Endothelial cell (in vitro differentiated cells): ENCODE measurements at regions not wholly inside any gene's neighbourhood (a gene's known extent, or its start where the extent isn't known, plus 50 kb on each side); places are given as distances from the start of the nearest gene placed in this dataset.

Experiments used
- DNase-seq: peaks from one replicate; pipeline ENCODE4 v3.0.0; 2021; ENCODE audit warnings: low spot score
- H3K27ac Mint-ChIP-seq: one replicate; pipeline ENCODE4 v1.8.0; 2021; ENCODE audit warnings: mixed read lengths, inconsistent platforms; ENCODE audit not compliant: unreplicated experiment
- H3K27me3 Mint-ChIP-seq: one replicate; pipeline ENCODE4 v1.8.0; 2021; ENCODE audit warnings: mild to moderate bottlenecking, moderate library complexity, mixed read lengths, inconsistent platforms; ENCODE audit not compliant: unreplicated experiment
- H3K36me3 Mint-ChIP-seq: one replicate; pipeline ENCODE4 v1.8.0; 2021; ENCODE audit warnings: mild to moderate bottlenecking, low read depth, mixed read lengths, inconsistent platforms; ENCODE audit not compliant: unreplicated experiment
- H3K4me1 Mint-ChIP-seq: one replicate; pipeline ENCODE4 v1.8.0; 2021; ENCODE audit warnings: mild to moderate bottlenecking, mixed read lengths, inconsistent platforms; ENCODE audit not compliant: unreplicated experiment
- H3K4me3 Mint-ChIP-seq: one replicate; pipeline ENCODE4 v1.8.0; 2021; ENCODE audit warnings: mild to moderate bottlenecking, mixed read lengths, inconsistent platforms; ENCODE audit not compliant: unreplicated experiment
- H3K9me3 Mint-ChIP-seq: one replicate; pipeline ENCODE4 v1.8.0; 2021; ENCODE audit warnings: mixed read lengths, inconsistent platforms; ENCODE audit not compliant: unreplicated experiment
- CTCF ChIP-seq: fragments of 200-600 bp; sonication (generic); IDR thresholded peaks from one replicate; pipeline ENCODE4 v1.5.0; 2021; ENCODE audit warnings: antibody characterized with exemption; ENCODE audit not compliant: unreplicated experiment

- Mint-ChIP-seq H3K4me3 (no peak overlapping the region), H3K27ac (no peak overlapping the region), H3K36me3 (no peaks in the 10 kb centered on the region), H3K4me1 (no peaks in the 10 kb centered on the region), H3K27me3 (no peaks in the 10 kb centered on the region), H3K9me3 (no peaks in the 10 kb centered on the region)
- no peak for DNase-seq
- TF ChIP-seq CTCF: no peak
Observed at GRCh38 chr7:13433946-13434345, 555.5 kb downstream of the ETV1 start.

- H3K4me3 Mint-ChIP-seq: no peak overlapping the region
- no peaks in the 10 kb centered on the region for H3K9me3 Mint-ChIP-seq
- no peaks in the 10 kb centered on the region for H3K4me1 Mint-ChIP-seq
- no peaks in the 10 kb centered on the region for H3K27me3 Mint-ChIP-seq
- H3K36me3 Mint-ChIP-seq: no peaks in the 10 kb centered on the region
- no peak for DNase-seq
- TF ChIP-seq CTCF: no peak
- no peak overlapping the region for H3K27ac Mint-ChIP-seq
Observed at GRCh38 chr7:13442226-13442625, 547.2 kb downstream of the ETV1 start.

GRCh38 chr7:13447637-13448036 is 541.8 kb downstream of the ETV1 start:
- no peak for DNase-seq
- H3K36me3 Mint-ChIP-seq: no peaks in the 10 kb centered on the region
- no peak for TF ChIP-seq CTCF
- no peaks in the 10 kb centered on the region for H3K9me3 Mint-ChIP-seq
- no peaks in the 10 kb centered on the region for H3K4me1 Mint-ChIP-seq
- H3K27me3 Mint-ChIP-seq: no peaks in the 10 kb centered on the region
- no peak overlapping the region for H3K4me3 Mint-ChIP-seq
- no peak overlapping the region for H3K27ac Mint-ChIP-seq

DNA sequence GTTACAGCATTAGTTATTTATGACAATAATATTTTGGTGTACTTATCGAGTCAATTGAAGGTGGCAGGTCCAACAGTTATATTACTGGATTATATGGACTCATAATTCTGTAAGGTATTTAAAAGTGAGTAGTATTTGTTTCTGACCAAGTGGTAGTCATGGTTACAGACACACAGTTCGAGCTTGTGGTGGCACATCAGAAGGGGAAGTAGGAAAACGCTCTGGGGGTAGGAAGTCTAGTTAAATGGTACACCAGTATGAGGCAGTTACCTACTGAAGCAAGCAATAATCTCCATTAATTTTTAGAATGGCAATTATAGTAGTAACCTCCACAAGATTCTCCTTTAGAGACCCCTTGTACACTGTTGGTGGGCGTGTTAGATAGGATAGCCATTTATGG is 541.2 kb downstream of the ETV1 start:
- DNase-seq: no peak
- H3K36me3 Mint-ChIP-seq: no peaks in the 10 kb centered on the region
- H3K4me1 Mint-ChIP-seq: no peaks in the 10 kb centered on the region
- H3K27ac Mint-ChIP-seq: no peak overlapping the region
- no peak for TF ChIP-seq CTCF
- no peak overlapping the region for H3K4me3 Mint-ChIP-seq
- no peaks in the 10 kb centered on the region for H3K27me3 Mint-ChIP-seq
- no peaks in the 10 kb centered on the region for H3K9me3 Mint-ChIP-seq

DNA sequence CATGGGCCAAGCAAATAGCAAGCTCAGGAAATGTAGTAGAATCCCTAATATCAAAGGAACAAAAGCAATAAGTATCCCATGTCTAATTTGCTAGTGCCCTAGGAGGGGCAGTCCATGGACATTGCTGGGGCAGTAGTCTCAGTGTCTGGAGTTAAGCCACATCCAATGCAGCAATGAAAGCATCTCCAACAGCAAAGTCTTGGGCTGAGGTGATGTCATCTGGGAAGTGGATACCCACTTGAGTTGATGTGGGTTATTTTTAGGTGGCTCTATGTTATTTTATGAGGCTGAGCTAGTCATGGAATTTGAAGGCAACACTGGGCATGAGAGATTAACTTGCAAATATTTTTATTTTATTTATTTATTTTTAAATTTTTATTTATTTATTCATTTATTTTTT is 540.0 kb downstream of the ETV1 start:
- DNase-seq: no peak
- no peaks in the 10 kb centered on the region for H3K27me3 Mint-ChIP-seq
- no peak for TF ChIP-seq CTCF
- no peak overlapping the region for H3K27ac Mint-ChIP-seq
- H3K36me3 Mint-ChIP-seq: no peaks in the 10 kb centered on the region
- H3K4me1 Mint-ChIP-seq: no peaks in the 10 kb centered on the region
- H3K9me3 Mint-ChIP-seq: no peaks in the 10 kb centered on the region
- H3K4me3 Mint-ChIP-seq: no peak overlapping the region
